ENCODE measurements at regions not wholly inside any gene's neighbourhood (a gene's known extent, or its start where the extent isn't known, plus 50 kb on each side); places are given as distances from the start of the nearest gene placed in this dataset.
A peak's percentile ranks its signal among the peaks of the same experiment; 100 is the strongest.
"Not testable (repeated sequence)": the region's sequence is repeated elsewhere in the genome, so short reads cannot be mapped to it uniquely, and the experiment has no call there.

DNA sequence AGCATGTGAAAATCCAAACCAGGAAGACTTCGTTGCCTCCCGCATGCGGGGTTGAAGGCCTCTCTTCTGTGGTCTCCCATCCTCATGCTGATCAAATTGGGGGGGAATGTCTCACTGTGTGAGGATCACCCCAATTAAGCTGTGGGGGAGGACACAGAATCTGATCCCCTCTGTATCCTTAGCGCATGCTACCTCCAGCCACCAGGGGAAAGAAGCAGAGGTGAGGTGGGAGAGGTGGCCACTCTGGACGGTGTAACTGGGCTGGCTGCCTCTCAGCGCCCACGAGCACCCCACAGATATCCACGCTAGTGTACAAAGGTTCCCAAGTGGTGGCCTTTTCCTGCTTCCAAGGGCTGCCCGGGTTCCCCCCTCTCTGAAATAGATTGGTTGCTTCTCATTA, 177.6 kb upstream of the PLGLB1 start:
- intact Hi-C loops (cut with micrococcal nuclease; ENCODE audit: unreplicated experiment); H3K4me2 ChIP-seq (ENCODE audit: low read depth, low read length); H3K27me3 ChIP-seq (ENCODE audit: control insufficient read depth in 1 of 2, insufficient read depth in 2 of 2, low read length in 2 of 2); H3K4me1 ChIP-seq (ENCODE audit: insufficient read depth, low read length); H3K27ac ChIP-seq (ENCODE audit: extremely low read length, insufficient read depth, low read length); H4K20me1 ChIP-seq (ENCODE audit: insufficient read depth, low read length); H3K9ac ChIP-seq (ENCODE audit: insufficient read depth, low read depth, low read length); DNase-seq (ENCODE audit: low spot score); H3K36me3 ChIP-seq (replicated peaks in 1 of 2; ENCODE audit: control insufficient read depth in 1 of 2, insufficient read depth in 2 of 2, low read length in 2 of 2); FAIRE-seq; H3K79me2 ChIP-seq (ENCODE audit: insufficient read depth, low read length); BruUV-seq (replicated peaks); H2AFZ ChIP-seq (ENCODE audit: low read length); in situ Hi-C loops (cut with HindIII; ENCODE audit: extremely low pct_ligation_motif_present, low pct_unique_long_range_greater_than_20kb); POLR2A ChIA-PET; CTCF ChIA-PET (ENCODE audit: low intra/inter-chr PET ratio, low total read pairs); H3K4me3 ChIP-seq (replicated peaks in 1 of 3; ENCODE audit: insufficient read depth in 1 of 3, low read depth in 2 of 3, low read length in 3 of 3): not testable (repeated sequence)
- no CpG with 5 or more reads among the region's 9 CpGs for WGBS (ENCODE audit: low lambda C conversion rate)
- H3K9me3 ChIP-seq (ENCODE audit: low read length), result peaks cover 11% of the 10 kb centered on the region
- peak; percentile 54 for ATAC-seq

DNA sequence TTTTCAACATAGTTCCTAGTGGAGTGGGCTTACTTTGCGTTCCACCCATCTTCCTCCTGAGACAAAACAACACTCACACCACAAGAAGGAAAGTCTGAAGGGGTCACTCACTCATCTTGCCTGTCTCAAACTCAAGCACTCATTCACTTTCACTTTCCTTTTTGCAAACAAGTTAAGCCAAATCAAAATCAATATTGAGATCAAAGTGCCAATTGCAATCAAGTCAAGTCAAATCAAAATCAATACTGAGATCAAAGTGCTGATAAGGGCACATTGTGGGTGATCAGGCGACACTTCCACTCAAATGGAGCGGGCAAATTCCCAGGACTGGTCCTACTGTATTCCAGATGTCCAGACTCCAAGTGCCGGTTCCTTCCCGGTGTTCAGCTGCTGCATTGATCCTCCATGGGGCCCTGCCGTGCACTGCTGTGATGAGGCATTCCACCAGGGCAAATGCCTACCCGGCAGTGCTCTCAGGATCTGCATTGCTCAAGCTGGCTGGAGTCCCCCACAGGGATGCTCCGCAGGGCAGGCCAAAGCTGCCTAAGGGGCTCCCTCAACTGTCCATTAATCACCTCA, 183.0 kb upstream of the PLGLB1 start:
- in situ Hi-C loops (cut with HindIII; ENCODE audit: extremely low pct_ligation_motif_present, low pct_unique_long_range_greater_than_20kb); FAIRE-seq; DNase-seq (ENCODE audit: low spot score); H3K27me3 ChIP-seq (ENCODE audit: control insufficient read depth in 1 of 2, insufficient read depth in 2 of 2, low read length in 2 of 2); POLR2A ChIA-PET; H3K79me2 ChIP-seq (ENCODE audit: insufficient read depth, low read length); H2AFZ ChIP-seq (ENCODE audit: low read length); H3K27ac ChIP-seq (ENCODE audit: extremely low read length, insufficient read depth, low read length); ATAC-seq; H3K4me2 ChIP-seq (ENCODE audit: low read depth, low read length); H3K4me3 ChIP-seq (replicated peaks in 1 of 3; ENCODE audit: insufficient read depth in 1 of 3, low read depth in 2 of 3, low read length in 3 of 3); CTCF ChIA-PET (ENCODE audit: low intra/inter-chr PET ratio, low total read pairs); H4K20me1 ChIP-seq (ENCODE audit: insufficient read depth, low read length); H3K9ac ChIP-seq (ENCODE audit: insufficient read depth, low read depth, low read length); H3K4me1 ChIP-seq (ENCODE audit: insufficient read depth, low read length); intact Hi-C loops (cut with micrococcal nuclease; ENCODE audit: unreplicated experiment); H3K36me3 ChIP-seq (replicated peaks in 1 of 2; ENCODE audit: control insufficient read depth in 1 of 2, insufficient read depth in 2 of 2, low read length in 2 of 2); BruUV-seq (replicated peaks): not testable (repeated sequence)
- 29% methylated on average over 2 of the region's 8 CpGs for WGBS (ENCODE audit: low lambda C conversion rate)
- peaks cover 11% of the 10 kb centered on the region for H3K9me3 ChIP-seq (ENCODE audit: low read length)

DNA sequence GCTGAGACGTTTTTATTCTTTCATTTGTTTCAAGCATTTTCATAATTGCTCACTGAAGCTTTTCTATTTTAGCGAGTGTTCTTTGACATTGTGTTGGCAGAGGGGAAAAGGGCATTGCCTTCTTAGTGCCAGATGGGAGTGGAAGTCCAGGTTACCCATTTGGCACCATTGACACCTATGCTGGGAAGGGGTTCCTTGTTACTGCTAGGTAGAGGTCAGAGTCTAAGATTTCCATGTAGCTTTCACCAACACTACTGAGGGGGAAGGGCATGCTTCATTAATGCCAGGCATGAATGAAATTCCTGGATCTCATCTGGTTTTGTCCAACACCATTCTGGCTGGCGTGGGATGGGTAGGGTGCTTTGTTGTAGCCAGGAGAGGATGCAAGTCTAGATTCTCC, 191.3 kb upstream of the PLGLB1 start:
- BruUV-seq (replicated peaks); H4K20me1 ChIP-seq (ENCODE audit: insufficient read depth, low read length); H3K9ac ChIP-seq (ENCODE audit: insufficient read depth, low read depth, low read length); H2AFZ ChIP-seq (ENCODE audit: low read length); FAIRE-seq; CTCF ChIA-PET (ENCODE audit: low intra/inter-chr PET ratio, low total read pairs); DNase-seq (ENCODE audit: low spot score); H3K27ac ChIP-seq (ENCODE audit: extremely low read length, insufficient read depth, low read length); POLR2A ChIA-PET; intact Hi-C loops (cut with micrococcal nuclease; ENCODE audit: unreplicated experiment); H3K9me3 ChIP-seq (ENCODE audit: low read length); ATAC-seq; H3K27me3 ChIP-seq (ENCODE audit: control insufficient read depth in 1 of 2, insufficient read depth in 2 of 2, low read length in 2 of 2); H3K36me3 ChIP-seq (replicated peaks in 1 of 2; ENCODE audit: control insufficient read depth in 1 of 2, insufficient read depth in 2 of 2, low read length in 2 of 2); H3K79me2 ChIP-seq (ENCODE audit: insufficient read depth, low read length); H3K4me1 ChIP-seq (ENCODE audit: insufficient read depth, low read length); H3K4me2 ChIP-seq (ENCODE audit: low read depth, low read length); in situ Hi-C loops (cut with HindIII; ENCODE audit: extremely low pct_ligation_motif_present, low pct_unique_long_range_greater_than_20kb); H3K4me3 ChIP-seq (replicated peaks in 1 of 3; ENCODE audit: insufficient read depth in 1 of 3, low read depth in 2 of 3, low read length in 3 of 3): not testable (repeated sequence)
- WGBS (ENCODE audit: low lambda C conversion rate), result under 1% methylated on average over 3 of the region's 3 CpGs

DNA sequence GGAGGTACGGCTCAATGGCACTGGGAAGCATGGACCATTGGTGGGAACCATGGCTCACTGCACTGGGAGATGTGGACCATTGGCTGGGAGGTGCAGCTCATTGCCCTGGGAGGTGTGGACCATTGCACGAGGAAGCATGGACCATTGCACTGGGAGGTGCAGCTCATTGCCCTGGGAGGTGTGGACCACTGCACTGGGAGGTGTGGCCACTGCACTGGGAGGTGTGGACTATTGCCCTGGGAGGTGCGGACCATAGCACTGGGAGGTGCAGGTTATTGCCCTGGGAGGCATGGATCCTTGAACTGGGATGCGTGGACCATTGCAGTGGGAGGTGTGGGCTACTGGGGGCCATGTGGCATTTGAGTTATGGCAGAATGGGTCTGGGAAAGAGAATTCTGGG, 195.4 kb upstream of the PLGLB1 start:
- DNase-seq (ENCODE audit: low spot score); H4K20me1 ChIP-seq (ENCODE audit: insufficient read depth, low read length); H3K27me3 ChIP-seq (ENCODE audit: control insufficient read depth in 1 of 2, insufficient read depth in 2 of 2, low read length in 2 of 2); H3K4me3 ChIP-seq (replicated peaks in 1 of 3; ENCODE audit: insufficient read depth in 1 of 3, low read depth in 2 of 3, low read length in 3 of 3); H3K4me1 ChIP-seq (ENCODE audit: insufficient read depth, low read length); H3K27ac ChIP-seq (ENCODE audit: extremely low read length, insufficient read depth, low read length); CTCF ChIA-PET (ENCODE audit: low intra/inter-chr PET ratio, low total read pairs); POLR2A ChIA-PET; H3K9me3 ChIP-seq (ENCODE audit: low read length); H3K79me2 ChIP-seq (ENCODE audit: insufficient read depth, low read length); ATAC-seq; BruUV-seq (replicated peaks); H3K9ac ChIP-seq (ENCODE audit: insufficient read depth, low read depth, low read length); intact Hi-C loops (cut with micrococcal nuclease; ENCODE audit: unreplicated experiment); FAIRE-seq; H2AFZ ChIP-seq (ENCODE audit: low read length); in situ Hi-C loops (cut with HindIII; ENCODE audit: extremely low pct_ligation_motif_present, low pct_unique_long_range_greater_than_20kb); H3K36me3 ChIP-seq (replicated peaks in 1 of 2; ENCODE audit: control insufficient read depth in 1 of 2, insufficient read depth in 2 of 2, low read length in 2 of 2); H3K4me2 ChIP-seq (ENCODE audit: low read depth, low read length): not testable (repeated sequence)
- 25% methylated on average over 2 of the region's 4 CpGs for WGBS (ENCODE audit: low lambda C conversion rate)
